ENCODE measurements at regions not wholly inside any gene's neighbourhood (a gene's known extent, or its start where the extent isn't known, plus 50 kb on each side); places are given as distances from the start of the nearest gene placed in this dataset.

GRCh38 chr9:89920131-89920530, 315.3 kb downstream of the GADD45G start:
- Histone ChIP-seq H3K9ac (ENCODE audit: low read depth in 1 of 2, low read length in 2 of 2) (no peak overlapping the region), H3K9me3 (ENCODE audit: control insufficient read depth in 2 of 2, low read length in 2 of 2) (no peaks in the 10 kb centered on the region), H3K27me3 (ENCODE audit: control insufficient read depth in 2 of 2, insufficient read depth in 2 of 2, low read length in 2 of 2) (no peaks in the 10 kb centered on the region), H3K36me3 (ENCODE audit: control insufficient read depth in 2 of 2, insufficient read depth in 2 of 2, low read length in 2 of 2) (no peaks in the 10 kb centered on the region), H3K4me3 (ENCODE audit: low read length in 2 of 2) (no peak overlapping the region), H3K27ac (ENCODE audit: low read depth in 2 of 2, low read length in 2 of 2) (no peak overlapping the region), H3K4me1 (ENCODE audit: control insufficient read depth in 2 of 2, insufficient read depth in 2 of 2, low read length in 2 of 2) (peaks cover 2% of the 10 kb centered on the region in 2 donors)

GRCh38 chr9:89920951-89921350, 316.1 kb downstream of the GADD45G start:
- Histone ChIP-seq H3K4me1 (ENCODE audit: control insufficient read depth in 2 of 2, insufficient read depth in 2 of 2, low read length in 2 of 2) (peaks cover 2% of the 10 kb centered on the region in 2 donors), H3K27me3 (ENCODE audit: control insufficient read depth in 2 of 2, insufficient read depth in 2 of 2, low read length in 2 of 2) (no peaks in the 10 kb centered on the region), H3K36me3 (ENCODE audit: control insufficient read depth in 2 of 2, insufficient read depth in 2 of 2, low read length in 2 of 2) (no peaks in the 10 kb centered on the region), H3K4me3 (ENCODE audit: low read length in 2 of 2) (no peak overlapping the region), H3K27ac (ENCODE audit: low read depth in 2 of 2, low read length in 2 of 2) (no peak overlapping the region), H3K9me3 (ENCODE audit: control insufficient read depth in 2 of 2, low read length in 2 of 2) (no peaks in the 10 kb centered on the region), H3K9ac (ENCODE audit: low read depth in 1 of 2, low read length in 2 of 2) (no peak overlapping the region)

- Histone ChIP-seq H3K4me1 (ENCODE audit: control insufficient read depth in 2 of 2, insufficient read depth in 2 of 2, low read length in 2 of 2) (peaks cover 2 to 5% of the 10 kb centered on the region in 2 donors), H3K4me3 (ENCODE audit: low read length in 2 of 2) (no peak overlapping the region), H3K9me3 (ENCODE audit: control insufficient read depth in 2 of 2, low read length in 2 of 2) (no peaks in the 10 kb centered on the region), H3K27ac (ENCODE audit: low read depth in 2 of 2, low read length in 2 of 2) (no peak overlapping the region), H3K27me3 (ENCODE audit: control insufficient read depth in 2 of 2, insufficient read depth in 2 of 2, low read length in 2 of 2) (no peaks in the 10 kb centered on the region), H3K36me3 (ENCODE audit: control insufficient read depth in 2 of 2, insufficient read depth in 2 of 2, low read length in 2 of 2) (no peaks in the 10 kb centered on the region), H3K9ac (ENCODE audit: low read depth in 1 of 2, low read length in 2 of 2) (no peak overlapping the region)
These were observed 317.3 kb downstream of the GADD45G start for GRCh38 chr9:89922099-89922498.

- no peaks in the 10 kb centered on the region for H3K9me3 ChIP-seq (ENCODE audit: control insufficient read depth in 2 of 2, low read length in 2 of 2)
- H3K27ac ChIP-seq (ENCODE audit: low read depth in 2 of 2, low read length in 2 of 2), result no peak overlapping the region
- peaks cover 2 to 7% of the 10 kb centered on the region in 2 donors for H3K4me1 ChIP-seq (ENCODE audit: control insufficient read depth in 2 of 2, insufficient read depth in 2 of 2, low read length in 2 of 2)
- H3K27me3 ChIP-seq (ENCODE audit: control insufficient read depth in 2 of 2, insufficient read depth in 2 of 2, low read length in 2 of 2), result no peaks in the 10 kb centered on the region
- H3K9ac ChIP-seq (ENCODE audit: low read depth in 1 of 2, low read length in 2 of 2), result no peak overlapping the region
- no peak overlapping the region for H3K4me3 ChIP-seq (ENCODE audit: low read length in 2 of 2)
- H3K36me3 ChIP-seq (ENCODE audit: control insufficient read depth in 2 of 2, insufficient read depth in 2 of 2, low read length in 2 of 2), result no peaks in the 10 kb centered on the region
These were observed 318.4 kb downstream of the GADD45G start for GRCh38 chr9:89923174-89923573.

GRCh38 chr9:89923961-89924504, 319.2 kb downstream of the GADD45G start:
- no peak overlapping the region for H3K9ac ChIP-seq (ENCODE audit: low read depth in 1 of 2, low read length in 2 of 2)
- no peaks in the 10 kb centered on the region for H3K9me3 ChIP-seq (ENCODE audit: control insufficient read depth in 2 of 2, low read length in 2 of 2)
- H3K27ac ChIP-seq (ENCODE audit: low read depth in 2 of 2, low read length in 2 of 2), result no peak overlapping the region

GRCh38 chr9:89924611-89925010, 319.8 kb downstream of the GADD45G start:
- no peak overlapping the region for H3K27ac ChIP-seq (ENCODE audit: low read depth in 2 of 2, low read length in 2 of 2)
- no peaks in the 10 kb centered on the region for H3K36me3 ChIP-seq (ENCODE audit: control insufficient read depth in 2 of 2, insufficient read depth in 2 of 2, low read length in 2 of 2)
- H3K9me3 ChIP-seq (ENCODE audit: control insufficient read depth in 2 of 2, low read length in 2 of 2), result no peaks in the 10 kb centered on the region
- H3K4me3 ChIP-seq (ENCODE audit: low read length in 2 of 2), result no peak overlapping the region
- H3K9ac ChIP-seq (ENCODE audit: low read depth in 1 of 2, low read length in 2 of 2), result no peak overlapping the region
- H3K27me3 ChIP-seq (ENCODE audit: control insufficient read depth in 2 of 2, insufficient read depth in 2 of 2, low read length in 2 of 2), result no peaks in the 10 kb centered on the region
- peaks cover 0 to 5% of the 10 kb centered on the region in 2 donors for H3K4me1 ChIP-seq (ENCODE audit: control insufficient read depth in 2 of 2, insufficient read depth in 2 of 2, low read length in 2 of 2)

More at GRCh38 chr9:89923961-89924504, 319.2 kb downstream of the GADD45G start:
- Histone ChIP-seq H3K4me3 (ENCODE audit: low read length in 2 of 2) (no peak overlapping the region), H3K4me1 (ENCODE audit: control insufficient read depth in 2 of 2, insufficient read depth in 2 of 2, low read length in 2 of 2) (peaks cover 2 to 7% of the 10 kb centered on the region in 2 donors), H3K27me3 (ENCODE audit: control insufficient read depth in 2 of 2, insufficient read depth in 2 of 2, low read length in 2 of 2) (no peaks in the 10 kb centered on the region), H3K36me3 (ENCODE audit: control insufficient read depth in 2 of 2, insufficient read depth in 2 of 2, low read length in 2 of 2) (no peaks in the 10 kb centered on the region)

- H3K27ac ChIP-seq (ENCODE audit: low read depth in 2 of 2, low read length in 2 of 2), result no peak overlapping the region
- H3K27me3 ChIP-seq (ENCODE audit: control insufficient read depth in 2 of 2, insufficient read depth in 2 of 2, low read length in 2 of 2), result no peaks in the 10 kb centered on the region
- H3K4me3 ChIP-seq (ENCODE audit: low read length in 2 of 2), result no peak overlapping the region
- no peaks in the 10 kb centered on the region for H3K36me3 ChIP-seq (ENCODE audit: control insufficient read depth in 2 of 2, insufficient read depth in 2 of 2, low read length in 2 of 2)
- H3K4me1 ChIP-seq (ENCODE audit: control insufficient read depth in 2 of 2, insufficient read depth in 2 of 2, low read length in 2 of 2), result peaks cover 0 to 5% of the 10 kb centered on the region in 2 donors
- H3K9me3 ChIP-seq (ENCODE audit: control insufficient read depth in 2 of 2, low read length in 2 of 2), result no peaks in the 10 kb centered on the region
- H3K9ac ChIP-seq (ENCODE audit: low read depth in 1 of 2, low read length in 2 of 2), result no peak overlapping the region
These were observed 321.4 kb downstream of the GADD45G start for GRCh38 chr9:89926167-89926566.

- H3K9ac ChIP-seq (ENCODE audit: low read depth in 1 of 2, low read length in 2 of 2), result no peak overlapping the region
- peaks cover 0 to 5% of the 10 kb centered on the region in 2 donors for H3K4me1 ChIP-seq (ENCODE audit: control insufficient read depth in 2 of 2, insufficient read depth in 2 of 2, low read length in 2 of 2)
- H3K27me3 ChIP-seq (ENCODE audit: control insufficient read depth in 2 of 2, insufficient read depth in 2 of 2, low read length in 2 of 2), result no peaks in the 10 kb centered on the region
- H3K4me3 ChIP-seq (ENCODE audit: low read length in 2 of 2), result no peak overlapping the region
- H3K9me3 ChIP-seq (ENCODE audit: control insufficient read depth in 2 of 2, low read length in 2 of 2), result no peaks in the 10 kb centered on the region
- no peak overlapping the region for H3K27ac ChIP-seq (ENCODE audit: low read depth in 2 of 2, low read length in 2 of 2)
- H3K36me3 ChIP-seq (ENCODE audit: control insufficient read depth in 2 of 2, insufficient read depth in 2 of 2, low read length in 2 of 2), result no peaks in the 10 kb centered on the region
These were observed 321.9 kb downstream of the GADD45G start for GRCh38 chr9:89926691-89927220.

- H3K36me3 ChIP-seq (ENCODE audit: control insufficient read depth in 2 of 2, insufficient read depth in 2 of 2, low read length in 2 of 2), result no peaks in the 10 kb centered on the region
- H3K4me3 ChIP-seq (ENCODE audit: low read length in 2 of 2), result no peak overlapping the region
- no peak overlapping the region for H3K27ac ChIP-seq (ENCODE audit: low read depth in 2 of 2, low read length in 2 of 2)
- no peak overlapping the region for H3K9ac ChIP-seq (ENCODE audit: low read depth in 1 of 2, low read length in 2 of 2)
- peaks cover 0 to 5% of the 10 kb centered on the region in 2 donors for H3K4me1 ChIP-seq (ENCODE audit: control insufficient read depth in 2 of 2, insufficient read depth in 2 of 2, low read length in 2 of 2)
- no peaks in the 10 kb centered on the region for H3K9me3 ChIP-seq (ENCODE audit: control insufficient read depth in 2 of 2, low read length in 2 of 2)
- H3K27me3 ChIP-seq (ENCODE audit: control insufficient read depth in 2 of 2, insufficient read depth in 2 of 2, low read length in 2 of 2), result no peaks in the 10 kb centered on the region
These were observed 323.3 kb downstream of the GADD45G start for GRCh38 chr9:89928106-89928505.

GRCh38 chr9:89928521-89929275, 323.9 kb downstream of the GADD45G start:
- no peak overlapping the region for H3K9ac ChIP-seq (ENCODE audit: low read depth in 1 of 2, low read length in 2 of 2)
- no peak overlapping the region for H3K27ac ChIP-seq (ENCODE audit: low read depth in 2 of 2, low read length in 2 of 2)
- H3K9me3 ChIP-seq (ENCODE audit: control insufficient read depth in 2 of 2, low read length in 2 of 2), result no peaks in the 10 kb centered on the region
- no peaks in the 10 kb centered on the region for H3K36me3 ChIP-seq (ENCODE audit: control insufficient read depth in 2 of 2, insufficient read depth in 2 of 2, low read length in 2 of 2)
- H3K4me1 ChIP-seq (ENCODE audit: control insufficient read depth in 2 of 2, insufficient read depth in 2 of 2, low read length in 2 of 2), result peaks cover 0 to 5% of the 10 kb centered on the region in 2 donors
- no peaks in the 10 kb centered on the region for H3K27me3 ChIP-seq (ENCODE audit: control insufficient read depth in 2 of 2, insufficient read depth in 2 of 2, low read length in 2 of 2)
- no peak overlapping the region for H3K4me3 ChIP-seq (ENCODE audit: low read length in 2 of 2)

All from mucosa of rectum (tissue), 2 donors.